ENCODE measurements at regions not wholly inside any gene's neighbourhood (a gene's known extent, or its start where the extent isn't known, plus 50 kb on each side); places are given as distances from the start of the nearest gene placed in this dataset.
"Not testable (repeated sequence)": the region's sequence is repeated elsewhere in the genome, so short reads cannot be mapped to it uniquely, and the experiment has no call there.

DNA sequence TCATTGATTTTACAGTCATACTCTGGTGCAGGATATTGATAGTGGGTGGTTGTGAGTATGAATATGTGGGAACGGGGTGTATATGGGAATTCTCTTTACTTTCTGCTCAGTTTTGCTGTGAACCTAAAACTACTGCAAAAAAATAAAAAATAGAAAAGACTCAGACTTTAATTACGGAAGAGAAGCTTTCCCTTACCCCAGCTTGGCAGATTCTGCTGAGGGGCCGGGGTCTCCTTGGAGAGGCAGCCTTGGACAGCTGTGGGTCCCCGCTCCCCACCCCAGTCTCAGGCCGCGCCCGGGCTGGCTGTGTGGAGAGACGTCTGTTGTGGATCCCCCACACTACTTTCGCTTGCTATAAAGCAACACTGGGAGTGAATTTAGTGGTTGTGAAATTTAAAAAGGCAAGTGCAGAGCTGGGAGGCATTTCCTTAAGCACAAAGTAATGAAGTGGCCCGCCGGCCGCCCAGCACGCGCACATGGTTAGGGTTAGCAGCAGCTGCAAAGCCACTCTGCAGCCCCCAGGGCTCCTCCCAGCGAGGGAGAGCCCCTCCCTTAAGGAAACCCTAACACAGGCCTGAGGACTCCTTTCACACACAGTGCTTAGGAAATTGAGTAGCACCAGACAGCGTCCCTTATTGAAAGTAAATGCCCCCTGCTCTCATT lies 102.4 kb downstream of the DDX1 start:
- TF ChIP-seq, protein P1, sequence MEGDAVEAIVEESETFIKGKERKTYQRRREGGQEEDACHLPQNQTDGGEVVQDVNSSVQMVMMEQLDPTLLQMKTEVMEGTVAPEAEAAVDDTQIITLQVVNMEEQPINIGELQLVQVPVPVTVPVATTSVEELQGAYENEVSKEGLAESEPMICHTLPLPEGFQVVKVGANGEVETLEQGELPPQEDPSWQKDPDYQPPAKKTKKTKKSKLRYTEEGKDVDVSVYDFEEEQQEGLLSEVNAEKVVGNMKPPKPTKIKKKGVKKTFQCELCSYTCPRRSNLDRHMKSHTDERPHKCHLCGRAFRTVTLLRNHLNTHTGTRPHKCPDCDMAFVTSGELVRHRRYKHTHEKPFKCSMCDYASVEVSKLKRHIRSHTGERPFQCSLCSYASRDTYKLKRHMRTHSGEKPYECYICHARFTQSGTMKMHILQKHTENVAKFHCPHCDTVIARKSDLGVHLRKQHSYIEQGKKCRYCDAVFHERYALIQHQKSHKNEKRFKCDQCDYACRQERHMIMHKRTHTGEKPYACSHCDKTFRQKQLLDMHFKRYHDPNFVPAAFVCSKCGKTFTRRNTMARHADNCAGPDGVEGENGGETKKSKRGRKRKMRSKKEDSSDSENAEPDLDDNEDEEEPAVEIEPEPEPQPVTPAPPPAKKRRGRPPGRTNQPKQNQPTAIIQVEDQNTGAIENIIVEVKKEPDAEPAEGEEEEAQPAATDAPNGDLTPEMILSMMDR (IDR thresholded peaks at IDR 0.05; ENCODE audit: insufficient read depth in 1 of 2, low read depth in 1 of 2, low read length in 1 of 2, severe bottlenecking in 1 of 2, unreplicated experiment in 1 of 2), result no peak
- BruUV-seq (replicated peaks), result no TSS peak
- Histone ChIP-seq H3K27me3 (replicated peaks; ENCODE audit: control insufficient read depth, insufficient read depth, low read length) (no peaks in the 10 kb centered on the region), H3K36me3 (ENCODE audit: control insufficient read depth, insufficient read depth, low read length) (no peaks in the 10 kb centered on the region), H3K4me1 (no peaks in the 10 kb centered on the region), H3K9me3 (no peaks in the 10 kb centered on the region), H3K4me3 (ENCODE audit: low read depth, low read length) (no peak overlapping the region)
- Mint-ChIP-seq H3K9me3 (ENCODE audit: unreplicated experiment) (no peaks in the 10 kb centered on the region), H3K27me3 (ENCODE audit: insufficient read depth, unreplicated experiment) (no peaks in the 10 kb centered on the region), H3K36me3 (ENCODE audit: insufficient read depth, unreplicated experiment) (no peaks in the 10 kb centered on the region), H3K4me1 (ENCODE audit: low read depth, unreplicated experiment) (no peaks in the 10 kb centered on the region), H3K27ac (ENCODE audit: unreplicated experiment) (no peak overlapping the region), H3K4me3 (ENCODE audit: unreplicated experiment) (no peak overlapping the region)
- POLR2A ChIA-PET, result no interaction called here
- CTCF ChIA-PET, result no interaction called here
- intact Hi-C loops (cut with micrococcal nuclease; ENCODE audit: unreplicated experiment), result no loop called here
- DNase-seq, result no peak

DNA sequence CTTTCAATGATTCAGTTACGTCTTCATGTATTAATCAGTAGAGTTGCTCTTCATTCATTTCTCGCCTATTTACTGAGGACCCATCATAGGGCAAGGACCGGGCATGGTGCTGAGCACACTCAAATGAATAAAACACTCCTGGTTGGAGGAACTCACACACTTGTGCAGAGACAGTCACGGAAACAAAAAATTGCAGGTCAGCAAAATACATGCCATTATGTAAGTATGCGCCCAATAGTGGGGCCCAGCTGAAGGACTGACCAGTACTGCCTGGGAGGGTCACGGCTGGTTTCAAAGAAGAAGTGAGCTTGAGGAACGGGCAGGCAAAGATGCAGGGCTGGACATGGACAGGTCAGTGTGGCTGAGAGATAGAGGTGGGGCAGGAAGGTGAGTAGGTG lies 102.9 kb downstream of the DDX1 start:
- H3K36me3 ChIP-seq (ENCODE audit: control insufficient read depth, insufficient read depth, low read length), result no peaks in the 10 kb centered on the region
- intact Hi-C loops (cut with micrococcal nuclease; ENCODE audit: unreplicated experiment), result no loop called here

DNA sequence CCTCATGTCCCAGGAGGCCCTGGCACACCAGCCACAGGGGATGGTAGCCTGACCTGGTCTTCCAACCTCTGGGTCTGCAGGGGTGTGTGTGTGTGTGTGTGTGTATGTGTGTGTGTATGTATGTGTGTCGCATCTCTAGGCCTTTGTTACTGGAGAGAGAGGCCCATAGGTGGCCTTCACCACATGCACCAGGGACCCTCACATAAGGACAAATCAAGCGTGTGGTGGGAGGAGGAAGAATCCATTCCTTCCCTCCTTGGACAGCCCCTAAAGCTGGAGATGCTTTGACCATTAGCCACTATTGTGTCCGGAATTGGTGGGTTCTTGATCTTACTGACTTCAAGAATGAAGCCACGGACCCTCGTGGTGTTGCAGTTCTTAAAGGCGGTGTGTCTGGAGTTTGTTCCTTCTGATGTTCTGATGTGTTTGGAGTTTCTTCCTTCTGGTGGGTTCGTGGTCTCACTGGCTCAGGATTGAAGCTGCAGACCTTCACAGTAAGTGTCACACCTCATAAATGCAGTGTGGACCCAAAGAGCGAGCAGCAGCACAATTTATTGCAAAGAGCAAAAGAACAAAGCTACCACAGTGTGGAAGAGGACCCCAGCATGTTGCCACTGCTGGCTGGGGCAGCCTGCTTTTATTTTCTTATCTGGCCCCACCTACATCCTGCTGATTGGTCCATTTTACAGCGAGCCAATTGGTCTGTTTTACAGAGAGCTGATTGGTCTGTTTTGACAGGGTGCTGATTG lies 104.1 kb downstream of the DDX1 start:
- Histone ChIP-seq H3K9me3 (no peaks in the 10 kb centered on the region), H3K36me3 (ENCODE audit: control insufficient read depth, insufficient read depth, low read length) (no peaks in the 10 kb centered on the region), H3K4me3 (ENCODE audit: low read depth, low read length) (no peak overlapping the region), H3K4me1 (no peaks in the 10 kb centered on the region), H3K27me3 (replicated peaks; ENCODE audit: control insufficient read depth, insufficient read depth, low read length) (no peaks in the 10 kb centered on the region)
- intact Hi-C loops (cut with micrococcal nuclease; ENCODE audit: unreplicated experiment), result no loop called here
- H3K9me3 Mint-ChIP-seq (ENCODE audit: unreplicated experiment), result no peaks in the 10 kb centered on the region
- no peaks in the 10 kb centered on the region for H3K4me1 Mint-ChIP-seq (ENCODE audit: low read depth, unreplicated experiment)
- ChIA-PET POLR2A (no interaction called here), CTCF (interaction anchor here (0.6 kb wide), 1 partner anchor 55 kb away, joined by 3 read pairs; no protein-coding TSS in a partner anchor)
- DNase-seq, result no peak
- no peak overlapping the region for H3K4me3 Mint-ChIP-seq (ENCODE audit: unreplicated experiment)
- no peaks in the 10 kb centered on the region for H3K27me3 Mint-ChIP-seq (ENCODE audit: insufficient read depth, unreplicated experiment)
- peaks cover 5% of the 10 kb centered on the region for H3K36me3 Mint-ChIP-seq (ENCODE audit: insufficient read depth, unreplicated experiment)
- TF ChIP-seq, protein P1 (IDR thresholded peaks at IDR 0.05; ENCODE audit: insufficient read depth in 1 of 2, low read depth in 1 of 2, low read length in 1 of 2, severe bottlenecking in 1 of 2, unreplicated experiment in 1 of 2), result no peak
- no peak overlapping the region for H3K27ac Mint-ChIP-seq (ENCODE audit: unreplicated experiment)
- BruUV-seq (replicated peaks), result no TSS peak

More for the DNA sequence above, 102.9 kb downstream of the DDX1 start:
- H3K4me1 Mint-ChIP-seq (ENCODE audit: low read depth, unreplicated experiment), result no peaks in the 10 kb centered on the region
- H3K36me3 Mint-ChIP-seq (ENCODE audit: insufficient read depth, unreplicated experiment), result peaks cover 3% of the 10 kb centered on the region
- CTCF ChIA-PET, result no interaction called here
- no peaks in the 10 kb centered on the region for H3K27me3 Mint-ChIP-seq (ENCODE audit: insufficient read depth, unreplicated experiment)
- Histone ChIP-seq H3K27me3 (replicated peaks; ENCODE audit: control insufficient read depth, insufficient read depth, low read length) (no peaks in the 10 kb centered on the region), H3K9me3 (no peaks in the 10 kb centered on the region), H3K4me1 (no peaks in the 10 kb centered on the region), H3K4me3 (ENCODE audit: low read depth, low read length) (no peak overlapping the region)
- TF ChIP-seq, protein P1 (IDR thresholded peaks at IDR 0.05; ENCODE audit: insufficient read depth in 1 of 2, low read depth in 1 of 2, low read length in 1 of 2, severe bottlenecking in 1 of 2, unreplicated experiment in 1 of 2), result no peak
- DNase-seq, result no peak
- POLR2A ChIA-PET, result no interaction called here
- H3K4me3 Mint-ChIP-seq (ENCODE audit: unreplicated experiment), result no peak overlapping the region
- H3K27ac Mint-ChIP-seq (ENCODE audit: unreplicated experiment), result no peak overlapping the region
- H3K9me3 Mint-ChIP-seq (ENCODE audit: unreplicated experiment), result no peaks in the 10 kb centered on the region
- no TSS peak for BruUV-seq (replicated peaks)

DNA sequence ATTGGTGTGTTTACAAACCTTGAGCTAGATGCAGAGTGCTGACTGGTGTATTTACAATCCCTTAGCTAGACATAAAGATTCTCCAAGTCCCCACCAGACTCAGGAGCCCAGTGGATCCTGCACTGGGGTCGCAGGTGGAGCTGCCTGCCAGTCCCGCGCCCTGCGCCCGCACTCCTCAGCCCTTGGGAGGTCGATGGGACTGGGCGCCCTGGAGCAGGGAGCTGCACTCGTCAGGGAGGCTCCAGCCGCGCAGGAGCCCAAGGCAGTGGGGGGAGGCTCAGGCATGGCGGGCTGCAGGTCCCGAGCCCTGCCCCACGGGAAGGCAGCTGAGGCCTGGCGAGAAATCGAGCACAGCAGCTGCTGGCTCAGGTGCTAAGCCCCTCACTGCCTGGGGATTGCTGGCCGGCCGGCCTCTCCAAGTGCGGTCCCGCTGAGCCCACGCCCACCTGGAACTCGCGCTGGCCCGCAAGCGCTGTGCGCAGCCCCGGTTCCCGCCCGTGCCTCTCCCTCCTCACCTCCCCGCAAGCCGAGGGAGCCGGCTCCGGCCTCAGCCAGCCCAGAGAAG lies 105.0 kb downstream of the DDX1 start:
- H3K4me3 ChIP-seq (ENCODE audit: low read depth, low read length); H3K27me3 Mint-ChIP-seq (ENCODE audit: insufficient read depth, unreplicated experiment); H3K4me1 ChIP-seq; H3K4me1 Mint-ChIP-seq (ENCODE audit: low read depth, unreplicated experiment); H3K27ac Mint-ChIP-seq (ENCODE audit: unreplicated experiment); H3K4me3 Mint-ChIP-seq (ENCODE audit: unreplicated experiment); BruUV-seq (replicated peaks); H3K36me3 ChIP-seq (ENCODE audit: control insufficient read depth, insufficient read depth, low read length); H3K36me3 Mint-ChIP-seq (ENCODE audit: insufficient read depth, unreplicated experiment); POLR2A ChIA-PET; H3K9me3 Mint-ChIP-seq (ENCODE audit: unreplicated experiment); intact Hi-C loops (cut with micrococcal nuclease; ENCODE audit: unreplicated experiment); DNase-seq; H3K27me3 ChIP-seq (replicated peaks; ENCODE audit: control insufficient read depth, insufficient read depth, low read length); H3K9me3 ChIP-seq: not testable (repeated sequence)
- CTCF ChIA-PET, result interaction anchor here (0.6 kb wide), 1 partner anchor 54 kb away, joined by 3 read pairs; no protein-coding TSS in a partner anchor
